GM10248 (cell line): ENCODE measurements at regions not wholly inside any gene's neighbourhood (a gene's known extent, or its start where the extent isn't known, plus 50 kb on each side); places are given as distances from the start of the nearest gene placed in this dataset.

ENCODE experiments used
- CTCF ChIA-PET: fragments of 300-600 bp; sonication (Branson Sonifier 250); formaldehyde crosslinking; extraction: SDS; loops from one replicate; lab custom pipeline; 2021; ENCODE audit warnings: antibody characterized with exemption; lab: Yijun Ruan, JAX
- POLR2A ChIA-PET: fragments of 350-650 bp; sonication (Branson Sonifier 250); formaldehyde crosslinking; extraction: SDS; loops from one replicate; lab custom pipeline; 2020; ENCODE audit warnings: antibody characterized with exemption; lab: Yijun Ruan, JAX
- DNase-seq: peaks from one replicate; pipeline ENCODE4 v3.0.0; 2012; ENCODE audit errors: extremely low spot score
- CTCF ChIP-seq: IDR thresholded peaks from 2 replicates; pipeline ENCODE4 v1.5.1; 2012; ENCODE audit warnings: mild to moderate bottlenecking, low read depth; ENCODE audit errors: extremely low read depth, missing control alignments, control extremely low read depth

GRCh38 chr15:35596285-35596684, 50.3 kb upstream of the DPH6 start:
- CTCF ChIA-PET = interaction anchor here (1.8 kb wide), 1 partner anchor 10 kb away, joined by 7 read pairs; no protein-coding TSS in a partner anchor
- no peak for TF ChIP-seq CTCF
- POLR2A ChIA-PET = no interaction called here
- no peak for DNase-seq

GRCh38 chr15:35602836-35603235, 56.9 kb upstream of the DPH6 start:
- POLR2A ChIA-PET = no interaction called here
- CTCF ChIA-PET = no interaction called here
- no peak for DNase-seq
- TF ChIP-seq CTCF = no peak

GRCh38 chr15:35603301-35603700, 57.3 kb upstream of the DPH6 start:
- DNase-seq = no peak
- CTCF ChIA-PET = interaction anchor here (1.1 kb wide), 1 partner anchor 19 kb away, joined by 3 read pairs; no protein-coding TSS in a partner anchor
- POLR2A ChIA-PET = no interaction called here
- no peak for TF ChIP-seq CTCF

- ChIA-PET POLR2A (no interaction called here), CTCF (interaction anchor here (1.1 kb wide), 1 partner anchor 19 kb away, joined by 3 read pairs; no protein-coding TSS in a partner anchor)
- DNase-seq = no peak
- no peak for TF ChIP-seq CTCF
Observed at GRCh38 chr15:35603856-35604255, 57.9 kb upstream of the DPH6 start.

- no peak for DNase-seq
- POLR2A ChIA-PET = no interaction called here
- CTCF ChIA-PET = no interaction called here
- TF ChIP-seq CTCF = no peak
Observed at GRCh38 chr15:35605764-35606449, 59.9 kb upstream of the DPH6 start.

- POLR2A ChIA-PET = no interaction called here
- DNase-seq = no peak
- no peak for TF ChIP-seq CTCF
- CTCF ChIA-PET = interaction anchor here (0.9 to 1.1 kb wide), 3 partner anchors 10 to 16 kb away, joined by 3 read pairs; no protein-coding TSS in a partner anchor
Observed at GRCh38 chr15:35606450-35606779, 60.5 kb upstream of the DPH6 start.
